ENCODE measurements at regions not wholly inside any gene's neighbourhood (a gene's known extent, or its start where the extent isn't known, plus 50 kb on each side); places are given as distances from the start of the nearest gene placed in this dataset.

GRCh38 chr18:42306594-42306980 is 351.6 kb downstream of the PIK3C3 start:
- no peak overlapping the region for H3K4me3 ChIP-seq
- ATAC-seq (no peak), DNase-seq (ENCODE audit: low read depth in 1 of 2, low spot score in 1 of 2) (no peak), FAIRE-seq (no peak)
- POLR2A ChIA-PET, result no interaction called here
- H3K27ac ChIP-seq, result no peak overlapping the region
- H3K9me3 ChIP-seq, result no peaks in the 10 kb centered on the region
- TF ChIP-seq ESRRA (IDR thresholded peaks at IDR 0.05; ENCODE audit: borderline replicate concordance, low read length), result no peak
- TF ChIP-seq MAFK (IDR thresholded peaks at IDR 0.05; ENCODE audit: partially characterized antibody), result peak; percentile 16
- TF ChIP-seq HEYL (CRISPR knock-in tag; IDR thresholded peaks at IDR 0.05), result no peak
- TF ChIP-seq HOXB5 (CRISPR knock-in tag; IDR thresholded peaks at IDR 0.05), result no peak
- no peak for TF ChIP-seq POLR2A (IDR thresholded peaks at IDR 0.05; ENCODE audit: low read length)
- H3K4me1 ChIP-seq, result no peaks in the 10 kb centered on the region
- no peak overlapping the region for H3K4me2 ChIP-seq
- CTCF ChIA-PET, result no interaction called here

GRCh38 chr18:42310956-42311355 is 355.9 kb downstream of the PIK3C3 start:
- no peak overlapping the region for H3K4me3 ChIP-seq
- no peak for FAIRE-seq
- no peak for DNase-seq (ENCODE audit: low read depth in 1 of 2, low spot score in 1 of 2)
- H3K9me3 ChIP-seq, result no peaks in the 10 kb centered on the region
- WGBS (ENCODE audit: missing lambda C conversion rate), result 4% methylated on average over 3 of the region's 3 CpGs
- no peaks in the 10 kb centered on the region for H3K4me1 ChIP-seq
- no peak for ATAC-seq
- TF ChIP-seq MAZ (IDR thresholded peaks at IDR 0.05; ENCODE audit: borderline replicate concordance, low read depth, low read length), result no peak
- TF ChIP-seq EHMT2 (IDR thresholded peaks at IDR 0.05; ENCODE audit: low read depth), result no peak
- TF ChIP-seq CBX8 (IDR thresholded peaks at IDR 0.05), result no peak
- no peak for TF ChIP-seq KDM5A (IDR thresholded peaks at IDR 0.05)
- no peak for TF ChIP-seq ZSCAN20 (CRISPR knock-in tag; IDR thresholded peaks at IDR 0.05)
- no peak for TF ChIP-seq HOXB5 (CRISPR knock-in tag; IDR thresholded peaks at IDR 0.05)
- no peak for TF ChIP-seq GATA3 (IDR thresholded peaks at IDR 0.05; ENCODE audit: borderline replicate concordance)
- TF ChIP-seq PBX3 (IDR thresholded peaks at IDR 0.05), result no peak
- TF ChIP-seq ZC3H11A (IDR thresholded peaks at IDR 0.05), result no peak
- TF ChIP-seq SMC3 (IDR thresholded peaks at IDR 0.05), result no peak
- no peak for TF ChIP-seq RAD21 (conservative IDR thresholded peaks at IDR 0.05 in 1 of 2, IDR thresholded peaks at IDR 0.05 in 1 of 2)
- no peak overlapping the region for H3K4me2 ChIP-seq
- ChIA-PET POLR2A (no interaction called here), CTCF (interaction anchor here (1.5 kb wide), 1 partner anchor 11 kb away, joined by 4 read pairs; no protein-coding TSS in a partner anchor)
- H3K27ac ChIP-seq, result no peak overlapping the region

- no peak overlapping the region for H3K27ac ChIP-seq
- 31% methylated on average over 1 of the region's 1 CpG for WGBS (ENCODE audit: missing lambda C conversion rate)
- H3K4me1 ChIP-seq, result no peaks in the 10 kb centered on the region
- FAIRE-seq (no peak), ATAC-seq (no peak), DNase-seq (ENCODE audit: low read depth in 1 of 2, low spot score in 1 of 2) (no peak)
- H3K4me3 ChIP-seq, result no peak overlapping the region
- ChIA-PET CTCF (interaction anchor here (1.0 kb wide), 1 partner anchor 212 kb away, joined by 4 read pairs; no protein-coding TSS in a partner anchor), POLR2A (no interaction called here)
- TF ChIP-seq RFX5 (IDR thresholded peaks at IDR 0.05), result no peak
- TF ChIP-seq CEBPB (IDR thresholded peaks at IDR 0.05), result no peak
- TF ChIP-seq CBX8 (IDR thresholded peaks at IDR 0.05), result no peak
- TF ChIP-seq SMC3 (IDR thresholded peaks at IDR 0.05), result no peak
- TF ChIP-seq KDM1A (IDR thresholded peaks at IDR 0.05; ENCODE audit: low read depth), result no peak
- no peaks in the 10 kb centered on the region for H3K9me3 ChIP-seq
- no peak overlapping the region for H3K4me2 ChIP-seq
Measured at GRCh38 chr18:42326752-42327151, 371.7 kb downstream of the PIK3C3 start.

GRCh38 chr18:42328931-42329330 is 373.9 kb downstream of the PIK3C3 start:
- H3K27ac ChIP-seq, result no peak overlapping the region

More at GRCh38 chr18:42328931-42329330, 373.9 kb downstream of the PIK3C3 start:
- FAIRE-seq (no peak), DNase-seq (ENCODE audit: low read depth in 1 of 2, low spot score in 1 of 2) (no peak), ATAC-seq (no peak)
- no peak overlapping the region for H3K4me2 ChIP-seq
- TF ChIP-seq FOSB (CRISPR knock-in tag; IDR thresholded peaks at IDR 0.05) (no peak), E2F6 (IDR thresholded peaks at IDR 0.05; ENCODE audit: borderline replicate concordance, low read depth) (no peak), FOXS1 (CRISPR knock-in tag; IDR thresholded peaks at IDR 0.05) (no peak), USF2 (IDR thresholded peaks at IDR 0.05) (no peak), MAFK (IDR thresholded peaks at IDR 0.05; ENCODE audit: partially characterized antibody) (no peak), EP300 (IDR thresholded peaks at IDR 0.05) (no peak), JUN (IDR thresholded peaks at IDR 0.05) (no peak), PBX3 (IDR thresholded peaks at IDR 0.05) (no peak), TFCP2L1 (CRISPR knock-in tag; IDR thresholded peaks at IDR 0.05) (no peak), ZC3H11A (IDR thresholded peaks at IDR 0.05) (no peak), EHMT2 (IDR thresholded peaks at IDR 0.05; ENCODE audit: low read depth) (no peak), SREBF2 (IDR thresholded peaks at IDR 0.05) (no peak), RNF2 (IDR thresholded peaks at IDR 0.05; ENCODE audit: borderline replicate concordance, low read depth) (no peak), HOXB13 (CRISPR knock-in tag; IDR thresholded peaks at IDR 0.05; ENCODE audit: low read depth) (no peak), RAD21 (conservative IDR thresholded peaks at IDR 0.05 in 1 of 2, IDR thresholded peaks at IDR 0.05 in 1 of 2) (no peak), MAZ (IDR thresholded peaks at IDR 0.05; ENCODE audit: borderline replicate concordance, low read depth, low read length) (no peak), NR3C1 (IDR thresholded peaks at IDR 0.05) (no peak), POLR2AphosphoS2 (conservative IDR thresholded peaks at IDR 0.05; ENCODE audit: low read length) (no peak), CBX2 (IDR thresholded peaks at IDR 0.05; ENCODE audit: borderline replicate concordance, low read depth) (no peak), CHD4 (IDR thresholded peaks at IDR 0.05; ENCODE audit: borderline replicate concordance) (no peak)
- H3K4me1 ChIP-seq, result no peaks in the 10 kb centered on the region
- POLR2A ChIA-PET, result no interaction called here
- WGBS (ENCODE audit: missing lambda C conversion rate), result 0% methylated on average over 1 of the region's 1 CpG
- no peak overlapping the region for H3K4me3 ChIP-seq
- H3K9me3 ChIP-seq, result no peaks in the 10 kb centered on the region
- CTCF ChIA-PET, result no interaction called here
